IMR-90 (cell line): ENCODE measurements at regions not wholly inside any gene's neighbourhood (a gene's known extent, or its start where the extent isn't known, plus 50 kb on each side); places are given as distances from the start of the nearest gene placed in this dataset.

ENCODE experiments used
- CEBPB ChIP-seq: IDR thresholded peaks from 2 replicates; pipeline ENCODE4 v1.6.1; 2012; ENCODE audit warnings: low read depth, low read length, improper control_type of control experiment
- FOS ChIP-seq: fragments of 150-350 bp; IDR thresholded peaks from 2 replicates; pipeline ENCODE4 v1.6.1; 2016; ENCODE audit warnings: low read depth, low read length
- TF ChIP-seq, protein P1 (sequence below): conservative IDR thresholded peaks from 2 replicates; pipeline ENCODE4 v1.5.1; 2012; ENCODE audit warnings: mild to moderate bottlenecking, low read depth, low read length, improper control_type of control experiment

- TF ChIP-seq, protein P1, sequence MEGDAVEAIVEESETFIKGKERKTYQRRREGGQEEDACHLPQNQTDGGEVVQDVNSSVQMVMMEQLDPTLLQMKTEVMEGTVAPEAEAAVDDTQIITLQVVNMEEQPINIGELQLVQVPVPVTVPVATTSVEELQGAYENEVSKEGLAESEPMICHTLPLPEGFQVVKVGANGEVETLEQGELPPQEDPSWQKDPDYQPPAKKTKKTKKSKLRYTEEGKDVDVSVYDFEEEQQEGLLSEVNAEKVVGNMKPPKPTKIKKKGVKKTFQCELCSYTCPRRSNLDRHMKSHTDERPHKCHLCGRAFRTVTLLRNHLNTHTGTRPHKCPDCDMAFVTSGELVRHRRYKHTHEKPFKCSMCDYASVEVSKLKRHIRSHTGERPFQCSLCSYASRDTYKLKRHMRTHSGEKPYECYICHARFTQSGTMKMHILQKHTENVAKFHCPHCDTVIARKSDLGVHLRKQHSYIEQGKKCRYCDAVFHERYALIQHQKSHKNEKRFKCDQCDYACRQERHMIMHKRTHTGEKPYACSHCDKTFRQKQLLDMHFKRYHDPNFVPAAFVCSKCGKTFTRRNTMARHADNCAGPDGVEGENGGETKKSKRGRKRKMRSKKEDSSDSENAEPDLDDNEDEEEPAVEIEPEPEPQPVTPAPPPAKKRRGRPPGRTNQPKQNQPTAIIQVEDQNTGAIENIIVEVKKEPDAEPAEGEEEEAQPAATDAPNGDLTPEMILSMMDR = no peak
- TF ChIP-seq FOS = no peak
- TF ChIP-seq CEBPB = no peak
Measured at GRCh38 chr10:6894405-6894804, 314.3 kb upstream of the PRKCQ start.
